K562 (cell line): ENCODE measurements at regions not wholly inside any gene's neighbourhood (a gene's known extent, or its start where the extent isn't known, plus 50 kb on each side); places are given as distances from the start of the nearest gene placed in this dataset.

Experiments used
- ATAC-seq: fragments of 200-7000 bp; cut with Tn5 transposase; 3 replicates; pipeline ENCODE4 v1.9.1; 2020; ENCODE audit warnings: moderate library complexity
- BruUV-seq: library from RNA; stranded (reverse); fragments of 400-500 nt; replicated peaks from 2 replicates; lab custom pipeline; 2021; lab: Mats Ljungman, UMichigan
- CTCF ChIA-PET: fragments of 300-600 bp; formaldehyde crosslinking; extraction: SDS; loops from one replicate; lab custom pipeline; 2021; ENCODE audit warnings: low intra/inter-chr PET ratio; lab: Yijun Ruan, JAX
- POLR2A ChIA-PET: fragments of 300-600, 350-650 bp; sonication (Branson Sonifier 250); formaldehyde crosslinking; extraction: SDS; loops from one replicate; lab custom pipeline; 2021; ENCODE audit warnings: antibody characterized with exemption, inconsistent platforms; lab: Yijun Ruan, JAX
- DNase-seq, 4 experiments: peaks; one replicate each; pipeline versions ENCODE4 v3.0.0 to v3.0.0-alpha.2; 2011 to 2018; ENCODE audit warnings: low spot score in 3 of 4, mixed read lengths in 3 of 4; ENCODE audit errors: extremely low read depth in 1 of 4
- FAIRE-seq: peaks from 2 replicates; lab custom pipeline; 2011; peaks lifted over from hg19 to GRCh38; lab: Jason Lieb, UNC
- H2AFZ ChIP-seq: 2 replicates; pipeline ENCODE4 v1.6.0; 2011; ENCODE audit warnings: low read depth, low read length, control low read depth, inconsistent platforms
- H3K27ac ChIP-seq: fragments of 200-600 bp; 3 replicates; pipeline ENCODE4 v1.8.0; 2011; ENCODE audit warnings: low read depth, mild to moderate bottlenecking, control low read depth, inconsistent platforms, low read length, moderate library complexity, mixed read lengths; ENCODE audit errors: extremely low read depth
- H3K27me3 ChIP-seq, 2 experiments: fragments of 300-600 bp in 1 of 2; 2 replicates in 1 of 2; 3 replicates in 1 of 2; pipeline versions ENCODE4 v1.6.0 to v1.8.0; 2011; ENCODE audit warnings: inconsistent platforms in 2 of 2, low read length in 2 of 2, mild to moderate bottlenecking in 1 of 2, mixed read lengths in 1 of 2, moderate library complexity in 1 of 2; ENCODE audit not compliant: control insufficient read depth in 2 of 2, insufficient read depth in 2 of 2
- H3K36me3 ChIP-seq: fragments of 300-600 bp; 3 replicates; pipeline ENCODE4 v1.8.0; 2011; ENCODE audit warnings: mild to moderate bottlenecking, low read length, inconsistent platforms; ENCODE audit not compliant: control insufficient read depth, insufficient read depth
- H3K4me1 ChIP-seq, 2 experiments: fragments of 200-600 bp in 1 of 2; replicated peaks in 1 of 2; 2 replicates in 1 of 2; 3 replicates in 1 of 2; pipeline versions ENCODE4 v1.5.1 to v1.8.0; 2011; ENCODE audit warnings: inconsistent platforms in 2 of 2, low read length in 2 of 2, mild to moderate bottlenecking in 1 of 2, mixed read lengths in 1 of 2, moderate library complexity in 1 of 2; ENCODE audit not compliant: control insufficient read depth in 2 of 2, insufficient read depth in 2 of 2
- H3K4me2 ChIP-seq: 2 replicates; pipeline ENCODE4 v1.6.1; 2011; ENCODE audit warnings: low read length, control low read depth, inconsistent platforms, mixed read lengths; ENCODE audit not compliant: insufficient read depth
- H3K4me3 ChIP-seq: fragments of 200-600 bp; sonication (generic), shearing (Covaris generic); 2 replicates; pipeline ENCODE4 v1.5.1; 2016; ENCODE audit warnings: control low read depth, inconsistent platforms
- H3K79me2 ChIP-seq: fragments of 200-600 bp; 3 replicates; pipeline ENCODE4 v1.8.0; 2011; ENCODE audit warnings: low read length, inconsistent platforms; ENCODE audit not compliant: control insufficient read depth, insufficient read depth
- H3K9ac ChIP-seq, 2 experiments: 2 replicates each; pipeline versions ENCODE4 v1.6.0 to v1.6.1; 2011; ENCODE audit warnings: low read depth in 2 of 2, low read length in 2 of 2, control low read depth in 1 of 2, inconsistent platforms in 1 of 2, mild to moderate bottlenecking in 1 of 2, mixed read lengths in 1 of 2; ENCODE audit not compliant: insufficient read depth in 1 of 2
- H3K9me1 ChIP-seq: one replicate; pipeline ENCODE4 v1.6.0; 2011; ENCODE audit warnings: inconsistent platforms, mild to moderate bottlenecking, low read length, moderate library complexity; ENCODE audit not compliant: control insufficient read depth, insufficient read depth
- H3K9me3 ChIP-seq: replicated peaks from 2 replicates; pipeline ENCODE4 v1.5.1; 2011; ENCODE audit warnings: low read depth, low read length, inconsistent platforms; ENCODE audit not compliant: control insufficient read depth, insufficient read depth
- H4K20me1 ChIP-seq: replicated peaks from 2 replicates; pipeline ENCODE4 v1.6.1; 2011; ENCODE audit warnings: low read length, inconsistent platforms, mixed read lengths; ENCODE audit not compliant: control insufficient read depth, insufficient read depth
- CBX3 ChIP-seq, 2 experiments: IDR thresholded peaks; 1 replicate in 1 of 2; 2 replicates in 1 of 2; pipeline ENCODE4 v1.6.1; 2012; ENCODE audit warnings: inconsistent platforms in 2 of 2, low read length in 2 of 2, borderline replicate concordance in 1 of 2, control low read depth in 1 of 2
- GTF3C2 ChIP-seq: IDR thresholded peaks from 3 replicates; pipeline ENCODE4 v1.6.1; 2011; ENCODE audit warnings: borderline replicate concordance, mild to moderate bottlenecking, moderate library complexity; ENCODE audit not compliant: insufficient read length; ENCODE audit errors: extremely low read depth
- JUNB ChIP-seq: fragments of 450-650 bp; formaldehyde crosslinking; conservative IDR thresholded peaks from 2 replicates; pipeline ENCODE4 v1.4.0; 2020; ENCODE audit warnings: mild to moderate bottlenecking
- KLF16 ChIP-seq: IDR thresholded peaks from 2 replicates; pipeline ENCODE4 v1.6.1; 2016; ENCODE audit warnings: antibody characterized with exemption
- MTA1 ChIP-seq: fragments of 450-650 bp; IDR thresholded peaks from 2 replicates; pipeline ENCODE4 v1.6.1; 2017; ENCODE audit warnings: borderline replicate concordance
- NBN ChIP-seq: fragments of 450-650 bp; IDR thresholded peaks from 2 replicates; pipeline ENCODE4 v1.6.1; 2016; ENCODE audit warnings: low read depth, mild to moderate bottlenecking
- PHB2 ChIP-seq: fragments of 450-650 bp; IDR thresholded peaks from 2 replicates; pipeline ENCODE4 v1.6.1; 2017; ENCODE audit warnings: low read depth
- PHF21A ChIP-seq: fragments of 450-650 bp; IDR thresholded peaks from 2 replicates; pipeline ENCODE4 v1.6.1; 2017; ENCODE audit warnings: low read depth, borderline replicate concordance
- TRIM25 ChIP-seq: fragments of 450-650 bp; IDR thresholded peaks from 2 replicates; pipeline ENCODE4 v1.7.0; 2016; ENCODE audit warnings: borderline replicate concordance
- ZFP36 ChIP-seq: fragments of 150-350 bp; IDR thresholded peaks from 2 replicates; pipeline ENCODE4 v1.6.1; 2018; ENCODE audit warnings: low read length, low read depth; ENCODE audit not compliant: partially characterized antibody
- ZNF280A ChIP-seq: fragments of 450-650 bp; IDR thresholded peaks from 2 replicates; pipeline ENCODE4 v1.6.1; 2018; ENCODE audit warnings: mild to moderate bottlenecking, low read depth; ENCODE audit not compliant: partially characterized antibody
- WGBS: fragments of 100-300 bp; shearing (Covaris generic); methylation state at CpG from one replicate; pipeline ENCODE4 v1.1.6; 2016; ENCODE audit warnings: low coverage, mixed read lengths; ENCODE audit not compliant: insufficient coverage; ENCODE audit errors: missing lambda C conversion rate; 5-methylcytosine and 5-hydroxymethylcytosine counted together
- in situ Hi-C: fragments of 300-500 bp; cut with MboI; formaldehyde crosslinking; loops from 4 replicates; pipeline ENCODE4 v1.15.0; 2018; ENCODE audit warnings: inconsistent platforms, mixed read lengths
- intact Hi-C: fragments of 100-400 bp; cut with micrococcal nuclease; formaldehyde crosslinking; loops from 2 replicates; pipeline ENCODE4 v1.14.2; 2022

- Histone ChIP-seq H3K9ac (no peak overlapping the region), H3K4me1 (no peaks in the 10 kb centered on the region), H3K4me2 (no peak overlapping the region), H2AFZ (no peak overlapping the region), H3K79me2 (no peaks in the 10 kb centered on the region), H3K36me3 (no peaks in the 10 kb centered on the region), H4K20me1 (no peaks in the 10 kb centered on the region), H3K9me3 (no peaks in the 10 kb centered on the region), H3K27me3 (peaks cover 0 to 6% of the 10 kb centered on the region in 2 experiments; a peak in 2 of 5 replicates), H3K4me3 (no peak overlapping the region), H3K9me1 (peaks cover 2% of the 10 kb centered on the region), H3K27ac (no peak overlapping the region)
- DNase-seq: no peak
- intact Hi-C loops (loop anchor here (5.0 kb wide), 2 partner anchors 49 to 1406 kb away; no protein-coding TSS in a partner anchor), in situ Hi-C loops (no loop called here)
- WGBS: 0% methylated on average over 3 of the region's 3 CpGs
- no TSS peak for BruUV-seq
- FAIRE-seq: no peak
- no peak for TF ChIP-seq ZFP36
- TF ChIP-seq PHF21A: no peak
- TF ChIP-seq NBN: no peak
- no peak for TF ChIP-seq JUNB (CRISPR knock-in tag)
- no peak for TF ChIP-seq MTA1
- no peak for TF ChIP-seq CBX3 (IDR thresholded peaks at IDR 0.05; ENCODE audit: borderline replicate concordance in 1 of 2, low read length in 2 of 2)
- POLR2A ChIA-PET: no interaction called here
- CTCF ChIA-PET: no interaction called here
- no peak for ATAC-seq
These were observed 224.6 kb downstream of the C1D start for GRCh38 chr2:67838205-67838604.

GRCh38 chr2:67839242-67839641 is 223.6 kb downstream of the C1D start:
- Histone ChIP-seq H3K27me3 (peaks cover 0 to 6% of the 10 kb centered on the region in 2 experiments; a peak in 2 of 5 replicates), H3K9ac (no peak overlapping the region), H3K4me1 (no peaks in the 10 kb centered on the region), H3K36me3 (no peaks in the 10 kb centered on the region), H3K4me3 (no peak overlapping the region), H3K9me3 (no peaks in the 10 kb centered on the region), H3K4me2 (no peak overlapping the region), H3K27ac (no peak overlapping the region), H3K9me1 (peaks cover 2% of the 10 kb centered on the region), H2AFZ (no peak overlapping the region), H3K79me2 (no peaks in the 10 kb centered on the region), H4K20me1 (no peaks in the 10 kb centered on the region)
- WGBS: 0% methylated on average over 3 of the region's 3 CpGs
- ATAC-seq (no peak), FAIRE-seq (no peak), DNase-seq (no peak)
- ChIA-PET POLR2A (no interaction called here), CTCF (no interaction called here)
- no TSS peak for BruUV-seq
- in situ Hi-C loops: no loop called here
- intact Hi-C loops: loop anchor here (5.0 kb wide), 2 partner anchors 48 to 1407 kb away; no protein-coding TSS in a partner anchor
- no peak for TF ChIP-seq GTF3C2
- TF ChIP-seq TRIM25: no peak
- no peak for TF ChIP-seq PHB2
- no peak for TF ChIP-seq KLF16
- no peak for TF ChIP-seq ZNF280A
